ENCODE measurements at regions not wholly inside any gene's neighbourhood (a gene's known extent, or its start where the extent isn't known, plus 50 kb on each side); places are given as distances from the start of the nearest gene placed in this dataset.
"Not testable (repeated sequence)": the region's sequence is repeated elsewhere in the genome, so short reads cannot be mapped to it uniquely, and the experiment has no call there.

GRCh38 chr9:107584186-107584585 lies 94.6 kb upstream of the KLF4 start:
- no peak for DNase-seq

- no peak for DNase-seq
Measured at GRCh38 chr9:107577140-107577776, 87.7 kb upstream of the KLF4 start.

- DNase-seq = no peak
Measured at GRCh38 chr9:107571148-107571547, 81.6 kb upstream of the KLF4 start.

GRCh38 chr9:107569174-107569573 lies 79.6 kb upstream of the KLF4 start:
- no peak for DNase-seq

GRCh38 chr9:107568406-107568805 lies 78.8 kb upstream of the KLF4 start:
- DNase-seq = not testable (repeated sequence)

GRCh38 chr9:107567462-107567861 lies 77.9 kb upstream of the KLF4 start:
- no peak for DNase-seq

GRCh38 chr9:107566611-107567061 lies 77.1 kb upstream of the KLF4 start:
- no peak for DNase-seq

- no peak for DNase-seq
Measured at GRCh38 chr9:107562798-107563197, 73.2 kb upstream of the KLF4 start.

- no peak for DNase-seq
Measured at GRCh38 chr9:107559494-107560086, 70.0 kb upstream of the KLF4 start.

- no peak for DNase-seq
Measured at GRCh38 chr9:107557236-107557990, 67.8 kb upstream of the KLF4 start.

- no peak for DNase-seq
Measured at GRCh38 chr9:107554636-107555035, 65.1 kb upstream of the KLF4 start.

GRCh38 chr9:107548298-107549142 lies 59.0 kb upstream of the KLF4 start:
- DNase-seq = no peak

GRCh38 chr9:107547772-107548297 lies 58.3 kb upstream of the KLF4 start:
- DNase-seq = no peak

GRCh38 chr9:107547303-107547702 lies 57.7 kb upstream of the KLF4 start:
- DNase-seq = no peak

- no peak for DNase-seq
Measured at GRCh38 chr9:107546859-107547258, 57.3 kb upstream of the KLF4 start.

- DNase-seq = no peak
Measured at GRCh38 chr9:107545036-107545435, 55.5 kb upstream of the KLF4 start.

- no peak for DNase-seq
Measured at GRCh38 chr9:107542411-107543157, 53.0 kb upstream of the KLF4 start.

- DNase-seq = no peak
Measured at GRCh38 chr9:107541523-107541922, 52.0 kb upstream of the KLF4 start.

- DNase-seq = no peak
Measured at GRCh38 chr9:107540164-107540561, 50.6 kb upstream of the KLF4 start.

GRCh38 chr9:107539427-107540163 lies 50.0 kb upstream of the KLF4 start:
- DNase-seq = no peak
